HFFc6 (cell line): ENCODE measurements at regions not wholly inside any gene's neighbourhood (a gene's known extent, or its start where the extent isn't known, plus 50 kb on each side); places are given as distances from the start of the nearest gene placed in this dataset.

ENCODE experiments used
- DNase-seq: peaks from one replicate; pipeline ENCODE4 v3.0.0-alpha.2; 2018
- H3K27ac Mint-ChIP-seq: 2 replicates; pipeline ENCODE4 v1.8.0; 2020; ENCODE audit warnings: mild to moderate bottlenecking, mixed read lengths
- H3K27me3 Mint-ChIP-seq: 2 replicates; pipeline ENCODE4 v1.8.0; 2021; ENCODE audit warnings: mild to moderate bottlenecking, moderate library complexity, mixed read lengths; ENCODE audit not compliant: insufficient read depth
- H3K36me3 Mint-ChIP-seq: 2 replicates; pipeline ENCODE4 v1.8.0; 2021; ENCODE audit warnings: low read depth, mixed read lengths
- H3K4me1 Mint-ChIP-seq: 2 replicates; pipeline ENCODE4 v1.8.0; 2020; ENCODE audit warnings: low read depth, mixed read lengths
- H3K4me3 Mint-ChIP-seq: 2 replicates; pipeline ENCODE4 v1.8.0; 2020; ENCODE audit warnings: mild to moderate bottlenecking, moderate library complexity, mixed read lengths
- H3K9me3 Mint-ChIP-seq: 2 replicates; pipeline ENCODE4 v1.8.0; 2020; ENCODE audit warnings: mild to moderate bottlenecking, mixed read lengths
- CTCF ChIP-seq: fragments of 200-600 bp; sonication (generic); IDR thresholded peaks from 2 replicates; pipeline ENCODE4 v1.5.0; 2021; ENCODE audit warnings: antibody characterized with exemption, mild to moderate bottlenecking

- H3K4me3 Mint-ChIP-seq, result no peak overlapping the region
- H3K4me1 Mint-ChIP-seq, result no peaks in the 10 kb centered on the region
- no peak overlapping the region for H3K27ac Mint-ChIP-seq
- peaks cover 61% of the 10 kb centered on the region for H3K9me3 Mint-ChIP-seq
- no peaks in the 10 kb centered on the region for H3K36me3 Mint-ChIP-seq
- peaks cover 1% of the 10 kb centered on the region; the same call in 1 of the 2 replicates for H3K27me3 Mint-ChIP-seq
- DNase-seq, result no peak
- TF ChIP-seq CTCF, result no peak
These were observed 1369.1 kb downstream of the UQCRFS1 start for GRCh38 chr19:27843861-27844260.

- peaks cover 21% of the 10 kb centered on the region for H3K9me3 Mint-ChIP-seq
- no peak for DNase-seq
These were observed 1379.9 kb downstream of the UQCRFS1 start for GRCh38 chr19:27833031-27833430.

GRCh38 chr19:27828829-27829228 lies 1384.1 kb downstream of the UQCRFS1 start:
- no peak for DNase-seq
- Mint-ChIP-seq H3K4me3 (no peak overlapping the region), H3K36me3 (no peaks in the 10 kb centered on the region), H3K4me1 (no peaks in the 10 kb centered on the region; the same call in 1 of the 2 replicates), H3K27me3 (no peaks in the 10 kb centered on the region), H3K9me3 (peaks cover 15% of the 10 kb centered on the region), H3K27ac (no peak overlapping the region)
- TF ChIP-seq CTCF, result no peak

More at GRCh38 chr19:27833031-27833430, 1379.9 kb downstream of the UQCRFS1 start:
- Mint-ChIP-seq H3K27ac (no peak overlapping the region), H3K4me1 (no peaks in the 10 kb centered on the region), H3K4me3 (no peak overlapping the region), H3K27me3 (no peaks in the 10 kb centered on the region; the same call in 1 of the 2 replicates), H3K36me3 (no peaks in the 10 kb centered on the region)
- no peak for TF ChIP-seq CTCF

GRCh38 chr19:27824108-27824507 lies 1388.8 kb downstream of the UQCRFS1 start:
- no peak for DNase-seq
- H3K9me3 Mint-ChIP-seq, result peaks cover 34% of the 10 kb centered on the region
- 0 out of 2 replicates have a peak, but pooled peaks cover 5% of the 10 kb centered on the region for H3K36me3 Mint-ChIP-seq
- no peak overlapping the region for H3K4me3 Mint-ChIP-seq
- no peak for TF ChIP-seq CTCF
- H3K4me1 Mint-ChIP-seq, result no peaks in the 10 kb centered on the region; the same call in 1 of the 2 replicates
- H3K27ac Mint-ChIP-seq, result no peak overlapping the region
- H3K27me3 Mint-ChIP-seq, result no peaks in the 10 kb centered on the region

GRCh38 chr19:27822336-27822735 lies 1390.6 kb downstream of the UQCRFS1 start:
- Mint-ChIP-seq H3K9me3 (peaks cover 32% of the 10 kb centered on the region), H3K27ac (no peak overlapping the region), H3K27me3 (no peaks in the 10 kb centered on the region), H3K4me1 (no peaks in the 10 kb centered on the region; the same call in 1 of the 2 replicates), H3K4me3 (no peak overlapping the region), H3K36me3 (0 out of 2 replicates have a peak, but pooled peaks cover 5% of the 10 kb centered on the region)
- DNase-seq, result no peak
- TF ChIP-seq CTCF, result no peak
